HG02852 (cell line): ENCODE measurements at regions not wholly inside any gene's neighbourhood (a gene's known extent, or its start where the extent isn't known, plus 50 kb on each side); places are given as distances from the start of the nearest gene placed in this dataset.

Experiments used
- ATAC-seq: cut with Tn5 transposase; IDR thresholded peaks from one replicate; pipeline ENCODE4 v1.9.1; 2021; ENCODE audit warnings: mild to moderate bottlenecking, moderate library complexity; ENCODE audit not compliant: unreplicated experiment

DNA sequence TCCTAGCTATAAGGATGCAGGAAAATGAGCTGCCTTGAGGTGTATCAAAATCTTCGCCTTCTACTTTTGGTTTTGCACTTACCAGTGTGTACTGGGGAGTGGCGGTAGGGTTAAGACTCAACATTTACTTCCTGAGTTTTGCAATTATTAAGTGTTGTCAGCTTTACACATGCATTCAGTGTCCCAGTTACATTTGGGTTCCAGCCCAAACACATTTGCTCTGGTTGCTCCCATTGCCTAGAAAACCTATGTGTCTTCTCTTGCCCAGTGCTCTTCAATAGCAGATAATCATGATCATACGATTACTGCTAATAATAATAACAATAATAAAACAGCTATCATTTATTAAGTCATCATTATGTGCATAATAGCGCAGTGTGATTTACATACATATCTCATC is 241.5 kb upstream of the PAPPA start:
- ATAC-seq = no peak

DNA sequence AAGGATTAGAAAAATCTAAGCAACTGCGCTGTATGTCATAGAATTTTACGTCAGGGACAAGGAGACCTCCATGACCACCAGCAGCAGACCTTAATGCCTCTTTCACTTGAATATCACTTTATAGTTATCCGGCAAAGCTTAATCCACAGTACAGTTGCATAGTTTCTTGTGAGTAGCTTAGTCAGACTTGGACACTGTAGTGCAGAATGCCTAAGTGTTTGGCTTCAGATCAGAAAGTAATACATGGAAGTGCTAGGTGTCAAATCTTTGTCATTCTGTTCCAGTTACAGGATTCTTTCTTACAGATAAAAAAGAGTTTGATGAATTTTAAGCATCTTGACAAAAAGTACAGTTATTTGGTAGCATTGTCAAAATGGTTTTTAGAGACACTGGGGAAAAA is 239.9 kb upstream of the PAPPA start:
- ATAC-seq = no peak

DNA sequence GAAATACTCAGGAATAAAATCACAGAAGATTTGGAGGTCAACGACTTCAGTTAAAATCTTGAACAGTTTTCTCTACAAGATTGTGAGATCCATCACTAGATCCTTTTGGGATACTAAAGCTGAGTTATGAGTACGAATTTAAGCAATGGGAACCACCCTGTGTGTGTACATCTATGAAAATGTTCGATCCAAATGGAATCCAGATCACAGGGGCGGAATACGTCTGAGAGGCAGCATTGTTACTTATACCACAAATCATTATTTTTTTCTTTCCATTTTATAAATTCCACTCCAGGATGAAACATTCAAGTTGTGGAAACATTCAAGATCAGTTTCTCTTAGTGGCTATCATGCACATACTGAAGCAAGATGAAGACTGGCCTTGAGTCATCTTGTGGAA is 239.3 kb upstream of the PAPPA start:
- no peak for ATAC-seq

DNA sequence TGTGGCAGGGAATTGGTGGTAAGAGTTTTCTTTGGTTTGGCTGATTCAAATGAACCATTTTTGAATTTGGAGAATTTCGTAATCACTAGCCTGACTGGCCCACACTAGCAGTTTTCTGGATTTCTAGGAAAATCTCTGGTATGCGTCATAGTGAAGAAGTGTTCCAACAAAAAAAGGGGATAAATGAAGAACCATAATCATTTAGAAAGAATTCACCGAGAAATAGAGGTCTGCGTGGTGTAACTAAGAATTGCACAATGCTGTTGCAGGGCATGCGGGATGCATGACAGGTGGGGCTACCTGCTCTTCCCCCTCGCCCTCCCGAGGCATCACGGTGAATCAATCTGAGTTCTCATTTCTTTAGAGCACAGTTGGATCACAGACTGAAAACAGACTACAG is 232.3 kb upstream of the PAPPA start:
- ATAC-seq = no peak

DNA sequence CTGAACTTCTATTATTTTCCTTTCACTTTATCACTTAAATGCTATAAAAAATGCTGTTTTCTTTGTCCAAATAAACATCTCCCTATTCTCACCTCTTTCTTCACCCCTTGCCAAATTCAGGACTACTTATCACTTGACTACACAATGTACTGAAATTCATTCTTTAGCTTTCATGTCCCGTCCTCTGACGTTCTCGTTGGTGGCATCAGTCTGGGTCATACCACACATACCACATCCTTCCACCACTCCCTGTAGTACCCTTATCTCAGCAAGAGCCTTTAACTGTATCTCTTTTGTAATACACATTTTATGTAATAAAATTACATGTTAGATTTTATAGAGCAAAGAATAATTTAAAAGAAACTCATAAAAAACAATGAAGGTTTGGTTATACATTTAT is 231.1 kb upstream of the PAPPA start:
- no peak for ATAC-seq

DNA sequence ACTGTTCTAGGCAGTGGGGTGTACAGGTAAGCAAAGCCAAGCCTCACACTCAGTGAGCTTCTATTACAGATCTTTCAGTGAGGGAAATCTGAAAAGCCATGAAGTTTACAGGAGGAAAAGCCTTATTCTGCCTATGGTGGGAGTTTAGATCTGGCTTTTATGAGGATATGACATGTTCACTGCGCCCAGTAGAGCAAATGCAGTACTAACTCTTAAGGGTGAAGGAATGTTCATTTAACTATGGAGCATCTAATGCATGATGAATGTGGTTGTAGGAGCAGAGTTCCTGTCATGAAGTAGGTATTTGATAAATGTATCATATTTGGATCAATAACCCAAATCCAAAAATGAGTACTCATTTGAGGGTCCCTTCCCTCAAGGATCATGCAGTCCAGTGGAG is 230.2 kb upstream of the PAPPA start:
- no peak for ATAC-seq

DNA sequence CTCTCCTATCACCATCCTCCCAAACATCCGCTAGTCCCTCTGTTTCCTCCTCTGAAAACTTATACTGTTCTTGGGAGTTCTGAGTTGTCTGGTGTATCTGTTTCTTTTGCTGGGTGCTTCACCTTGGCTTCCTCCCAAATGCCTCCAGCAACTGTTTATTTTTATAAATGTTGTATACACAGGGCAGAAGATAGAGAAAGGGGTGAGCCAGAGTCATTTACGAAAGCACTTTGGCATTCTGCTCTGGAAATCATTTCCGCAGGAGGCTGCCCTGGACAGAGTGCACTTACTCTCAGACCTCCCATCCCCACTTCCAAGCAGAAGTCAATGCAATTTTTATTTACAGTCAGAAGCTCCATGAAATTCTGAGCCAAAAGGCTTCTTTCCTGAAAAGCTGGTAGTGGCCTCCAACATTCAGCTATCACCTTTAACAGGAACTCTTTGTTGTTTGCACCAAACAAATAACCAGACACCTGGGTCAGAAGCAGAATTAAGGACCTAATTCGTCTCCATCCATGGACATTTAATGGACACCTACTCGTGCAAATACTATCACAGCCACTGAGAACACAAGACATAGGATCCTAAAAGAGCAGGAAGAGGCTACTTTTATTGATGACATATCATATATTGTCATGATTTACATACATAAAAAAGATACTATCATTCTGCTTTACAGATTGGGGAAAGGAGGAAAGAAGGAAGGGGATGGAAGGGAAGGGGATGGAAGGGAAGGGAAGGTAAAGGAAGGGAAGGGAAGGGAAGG is 229.5 kb upstream of the PAPPA start:
- no peak for ATAC-seq

DNA sequence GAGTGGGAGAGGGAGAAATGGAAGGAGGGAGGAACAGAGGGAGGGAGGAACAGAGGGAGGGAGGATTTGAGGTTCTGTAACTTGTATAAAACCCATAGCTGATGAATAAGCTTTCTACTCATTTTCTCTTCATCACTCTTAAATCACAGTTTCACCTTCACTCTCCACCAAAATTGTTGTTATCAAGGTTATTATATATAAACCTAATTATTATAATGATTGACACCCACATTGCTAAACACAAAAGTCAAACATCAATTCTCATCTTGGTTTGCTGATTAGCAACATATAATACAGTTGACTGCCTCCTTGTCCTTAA is 229.0 kb upstream of the PAPPA start:
- ATAC-seq = no peak

DNA sequence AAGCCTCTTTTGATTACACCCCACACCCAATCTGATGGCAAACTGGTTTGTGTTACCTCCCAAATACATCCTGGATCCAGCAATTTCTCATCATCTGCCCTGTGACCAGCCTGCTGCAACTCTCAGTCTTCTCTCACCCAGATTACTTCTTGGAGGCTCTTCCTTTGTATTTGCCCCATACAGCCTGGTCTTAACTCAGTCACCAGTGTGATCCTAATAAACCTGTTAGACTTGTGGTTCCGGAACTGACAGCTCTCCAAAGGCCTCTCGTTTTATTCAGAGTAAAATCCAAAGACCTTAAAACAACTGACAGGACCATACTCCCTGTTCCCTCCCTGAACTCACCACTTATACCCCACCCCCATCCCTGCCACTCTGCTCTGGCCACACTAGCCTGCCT is 228.2 kb upstream of the PAPPA start:
- no peak for ATAC-seq

DNA sequence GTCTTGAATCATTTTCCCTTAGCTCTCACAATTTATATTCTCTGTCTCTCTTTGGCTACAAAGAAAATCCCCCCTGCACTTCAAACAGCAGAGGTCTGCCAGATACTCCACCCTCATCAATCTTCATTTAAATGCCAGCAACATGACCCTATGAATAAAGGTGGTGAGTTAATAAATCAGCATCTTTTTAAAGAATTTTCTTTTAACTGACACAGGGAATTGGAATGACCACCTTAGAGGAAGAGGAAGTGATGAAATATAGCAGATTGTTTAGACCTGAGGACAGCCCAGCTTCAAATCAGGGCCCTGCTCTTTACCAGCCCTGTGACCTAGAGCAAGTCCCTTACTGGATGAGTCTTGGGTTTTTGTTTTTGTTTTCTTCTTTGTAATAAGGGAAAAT is 223.1 kb upstream of the PAPPA start:
- ATAC-seq = no peak

DNA sequence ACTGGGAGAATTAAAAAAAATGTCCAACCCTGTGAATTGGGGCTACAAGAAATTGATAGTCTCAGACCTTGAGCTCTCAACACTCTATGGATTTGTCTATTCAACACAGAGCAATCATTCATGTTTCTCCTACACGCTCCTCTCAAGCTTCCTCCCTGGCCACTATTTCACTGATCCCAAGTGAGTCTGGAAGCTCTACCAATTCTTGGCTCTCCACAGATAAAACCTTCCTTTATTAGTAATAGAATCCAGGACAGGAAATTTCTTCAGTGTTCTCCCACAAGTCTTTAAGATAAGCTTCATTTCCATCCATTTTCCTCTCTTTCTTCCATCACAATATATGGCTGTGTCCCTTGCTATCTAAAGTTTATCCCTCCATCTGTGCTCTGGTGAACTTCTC is 215.1 kb upstream of the PAPPA start:
- no peak for ATAC-seq

DNA sequence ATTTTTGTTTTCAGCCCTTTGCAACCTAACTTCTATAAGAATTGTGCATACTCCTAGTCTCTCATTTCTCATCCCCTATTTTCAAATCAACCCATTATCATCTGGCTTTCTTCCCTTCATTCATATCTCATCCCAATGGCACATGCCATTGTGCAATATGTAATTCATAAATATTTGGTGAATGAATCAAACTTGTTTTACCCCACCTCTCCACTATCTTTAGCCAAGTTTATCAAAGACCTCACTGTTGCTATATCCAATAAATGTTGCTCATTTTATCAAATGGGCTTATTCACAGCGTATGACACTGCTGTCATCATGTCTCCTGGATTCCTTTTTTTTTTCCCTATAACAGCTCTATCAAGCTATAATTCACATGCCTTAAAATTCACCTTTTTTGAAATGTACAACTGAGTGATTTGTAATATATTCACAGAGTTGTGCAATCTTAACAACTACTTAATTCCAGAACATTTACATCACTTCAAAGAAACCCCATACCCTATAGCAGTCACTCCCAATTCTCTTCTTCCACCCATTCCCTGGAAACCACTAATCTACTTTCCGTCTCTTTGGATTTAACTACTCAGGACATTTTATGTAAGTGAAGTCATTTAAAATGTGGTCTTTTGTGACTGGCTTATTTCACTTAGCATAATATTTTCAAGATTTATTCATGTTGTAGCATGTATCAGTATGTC is 214.4 kb upstream of the PAPPA start:
- no peak for ATAC-seq

DNA sequence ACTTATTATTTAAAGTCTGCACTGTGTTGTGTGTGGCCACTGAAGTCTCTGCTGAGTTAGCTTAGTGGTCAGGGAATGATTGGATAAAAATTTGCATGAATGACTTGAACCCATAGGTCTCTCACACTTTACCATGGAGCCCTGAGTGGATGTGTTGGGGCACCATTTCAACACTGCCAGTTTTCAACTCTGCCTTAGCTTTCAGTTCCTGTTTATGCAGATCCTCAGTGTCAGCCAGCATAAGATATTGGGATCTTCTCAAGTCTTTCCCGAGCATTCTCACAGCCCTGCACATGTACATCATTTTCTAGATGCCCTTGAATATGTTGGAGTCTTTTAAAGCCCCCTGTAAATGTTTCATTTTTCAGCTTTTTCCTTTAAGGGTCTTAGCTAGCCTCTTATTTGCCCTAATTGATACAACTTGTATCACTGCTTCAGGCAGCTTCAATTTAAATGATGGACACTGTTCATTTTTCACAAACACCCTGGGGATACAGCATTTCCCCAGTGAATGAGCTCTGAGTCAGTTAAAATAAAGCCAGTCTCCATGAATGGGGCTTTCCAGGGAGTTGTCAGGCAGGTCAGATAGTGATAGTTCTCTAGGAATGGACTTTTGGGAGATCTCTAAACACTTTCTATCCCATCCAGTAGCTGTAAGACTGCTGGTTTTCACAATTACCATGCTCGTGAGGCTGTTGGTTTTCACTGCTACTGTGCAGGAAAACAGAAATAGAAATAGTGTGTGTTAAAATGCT is 211.9 kb upstream of the PAPPA start:
- no peak for ATAC-seq

DNA sequence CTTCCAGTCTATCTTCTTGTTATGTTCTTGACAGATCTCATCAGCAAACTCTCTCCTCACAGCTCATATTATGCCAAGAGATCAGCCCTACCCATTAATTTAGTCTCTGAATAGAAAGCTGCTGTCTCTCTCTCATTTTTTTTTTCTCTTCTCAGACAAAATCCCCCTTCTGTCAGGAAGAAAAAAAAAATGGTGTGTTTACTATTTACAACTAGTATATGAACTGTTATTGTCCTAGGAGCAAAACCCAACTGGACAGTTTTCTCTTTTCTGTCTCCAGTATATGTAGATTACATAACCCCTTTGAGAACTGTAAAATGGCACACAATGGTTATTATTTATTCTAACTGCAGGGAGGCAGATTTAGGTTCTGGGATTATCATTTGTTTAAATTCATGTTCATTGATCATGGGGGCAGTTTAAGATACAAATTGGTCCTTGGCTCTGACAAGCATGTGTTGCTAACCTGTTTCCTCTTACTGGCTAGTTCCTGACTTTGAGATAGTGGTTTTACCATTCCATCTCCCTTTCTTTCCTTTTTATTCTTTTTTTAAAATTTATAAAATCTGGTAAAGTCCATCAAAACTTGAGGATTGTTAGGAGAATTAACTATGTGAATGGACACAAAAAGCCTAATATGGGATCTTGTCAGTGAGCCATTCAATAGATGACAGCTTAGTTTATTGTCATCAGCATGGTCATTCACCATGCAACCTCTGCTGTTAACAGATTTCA is 210.0 kb upstream of the PAPPA start:
- no peak for ATAC-seq

DNA sequence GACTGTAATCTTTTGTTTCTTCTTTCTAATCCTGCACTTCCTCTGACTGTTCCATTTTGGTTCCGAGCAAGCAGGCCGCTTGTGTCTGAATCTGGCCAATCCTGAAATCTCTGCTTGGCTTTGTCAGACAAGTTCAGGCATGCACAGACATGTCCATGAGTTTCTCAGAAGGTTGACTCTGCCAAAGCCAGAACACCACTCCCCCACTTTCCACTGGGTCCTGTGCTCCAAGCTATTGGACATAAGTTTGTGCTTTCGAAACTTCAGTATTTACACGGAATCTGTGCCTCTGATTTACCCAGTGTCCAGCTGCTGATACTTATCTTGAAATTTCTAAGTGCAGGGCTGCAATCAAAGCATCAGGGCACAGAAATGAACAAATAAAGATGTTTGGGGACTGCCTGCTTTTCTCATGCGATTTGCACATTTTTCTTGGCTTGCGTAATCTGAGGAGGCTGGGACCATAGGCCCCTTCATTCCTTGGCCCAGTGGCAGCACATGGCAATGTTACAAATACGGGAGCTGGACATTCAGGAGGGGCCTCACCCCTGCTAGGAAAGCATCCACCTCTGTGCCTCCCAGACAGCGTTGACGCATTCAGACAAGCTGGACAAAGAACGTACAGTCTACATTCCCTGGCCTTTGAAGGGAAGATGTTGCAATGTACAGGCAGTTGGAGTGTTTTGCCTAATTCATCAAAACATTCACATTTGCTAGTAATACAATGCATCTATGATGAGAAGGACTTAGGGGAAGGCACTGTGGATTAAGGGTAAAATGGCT is 209.2 kb upstream of the PAPPA start:
- ATAC-seq = no peak

DNA sequence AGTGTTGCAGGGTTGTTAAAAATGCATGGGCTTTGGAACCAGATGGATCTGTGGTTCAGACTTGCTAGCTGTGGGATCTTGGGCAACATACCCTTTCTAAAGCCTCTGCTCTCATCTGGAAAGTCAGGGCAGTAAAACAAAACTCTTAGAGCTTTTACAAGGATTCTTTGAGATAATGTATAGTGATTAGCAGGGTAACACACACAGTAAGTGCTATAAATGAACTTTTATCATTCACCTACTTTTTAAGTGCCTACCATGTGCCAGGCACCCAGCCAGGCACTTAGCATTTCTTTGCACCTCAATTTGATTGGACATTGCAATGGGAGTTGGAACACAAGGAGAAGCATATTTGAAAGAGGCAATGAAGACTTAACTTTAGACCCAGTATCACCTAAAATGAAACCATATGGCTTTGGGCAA is 208.6 kb upstream of the PAPPA start:
- no peak for ATAC-seq

DNA sequence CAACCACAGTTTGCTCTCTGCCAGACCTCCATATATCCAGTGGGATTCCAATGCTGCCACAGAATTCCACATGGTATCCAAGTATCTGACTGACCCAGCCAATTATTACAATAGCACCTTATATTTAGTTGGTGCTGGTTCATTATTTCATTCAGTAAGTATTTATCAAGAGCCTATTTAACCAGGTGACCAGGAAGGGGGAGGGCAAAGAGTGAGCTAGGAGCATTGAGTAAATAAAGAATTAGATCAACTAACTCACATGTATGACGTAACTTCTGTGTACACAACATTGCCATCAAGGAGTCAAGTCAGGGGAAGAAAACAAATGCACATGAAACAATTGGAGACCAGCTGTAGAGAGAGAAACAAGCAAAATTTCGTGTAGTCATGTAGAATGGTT is 207.1 kb upstream of the PAPPA start:
- no peak for ATAC-seq

DNA sequence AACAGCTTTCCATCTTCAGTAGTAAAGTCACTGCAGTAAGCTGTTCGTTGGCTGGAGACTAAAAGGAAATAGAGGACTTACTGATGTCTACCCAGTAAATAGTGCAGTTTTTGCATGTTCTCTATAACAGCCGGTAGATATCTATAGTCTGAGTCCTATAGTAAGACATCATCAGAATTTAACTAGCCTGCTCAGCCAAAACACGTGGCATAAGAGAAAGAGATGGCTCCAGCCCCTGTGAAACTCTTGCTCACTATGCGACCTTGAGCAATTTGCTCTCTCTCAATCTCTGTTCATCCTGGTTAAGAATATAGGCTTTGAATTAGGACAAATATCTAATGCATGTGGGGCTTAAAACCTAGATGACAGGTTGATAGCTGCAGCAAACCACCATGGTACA is 201.6 kb upstream of the PAPPA start:
- ATAC-seq = no peak

DNA sequence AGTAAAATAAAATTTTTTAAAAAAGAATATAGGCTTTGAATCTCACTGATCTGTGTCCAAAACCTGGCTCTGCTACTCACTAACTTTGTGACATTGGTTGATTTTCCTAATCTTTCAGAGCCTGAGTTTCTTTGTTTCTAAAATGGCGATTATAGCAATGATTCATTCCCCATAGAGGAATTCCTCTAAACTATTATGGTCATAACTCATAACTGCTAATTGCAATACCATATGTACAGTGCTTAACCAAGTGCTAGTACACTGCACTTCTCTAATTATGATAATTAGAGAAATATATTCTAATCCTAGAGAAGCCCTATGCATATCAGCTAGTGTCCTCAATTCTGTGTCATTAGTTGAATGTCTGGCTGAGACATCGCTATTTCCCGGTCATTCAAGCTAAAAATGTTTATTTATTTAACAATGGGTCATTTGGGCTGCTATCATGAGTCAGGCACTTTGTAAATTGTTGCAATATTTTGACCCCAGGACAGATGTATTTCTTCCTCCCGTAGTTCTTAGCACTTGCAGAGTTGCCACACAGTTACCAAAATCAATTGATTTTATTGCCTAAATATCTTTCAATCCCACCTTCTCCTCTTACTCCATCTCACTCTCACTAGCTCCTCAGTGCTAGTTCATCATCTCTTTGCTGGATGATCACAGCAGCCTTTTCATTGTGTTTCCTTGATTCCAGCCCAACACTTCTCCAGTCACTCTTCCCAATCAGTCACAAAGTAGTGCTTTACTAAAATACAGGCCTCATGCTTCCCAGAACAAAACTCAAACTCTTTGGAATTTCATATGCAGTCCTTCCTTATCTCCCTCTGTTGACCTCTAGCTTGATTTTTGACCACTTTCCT is 200.9 kb upstream of the PAPPA start:
- ATAC-seq = no peak

DNA sequence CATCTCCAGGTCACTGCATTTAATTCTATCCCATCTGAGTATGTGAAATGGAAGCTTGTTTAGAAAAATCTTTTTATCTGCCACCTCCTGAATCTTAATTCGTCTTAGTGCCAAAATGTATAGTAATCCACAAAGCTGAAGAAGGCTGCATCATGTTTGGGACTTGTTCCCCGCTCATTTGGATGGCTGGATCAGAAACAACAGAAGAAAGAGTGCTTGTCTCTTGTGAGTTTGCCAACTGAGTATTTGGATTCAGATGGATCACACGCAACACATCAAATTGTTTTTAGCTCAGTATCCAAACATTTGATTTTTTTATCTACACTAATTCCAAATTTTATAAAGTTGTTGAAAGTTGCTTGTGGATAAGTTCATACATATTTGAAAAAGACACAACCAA is 197.2 kb upstream of the PAPPA start:
- ATAC-seq = no peak
